Lung (tissue), 11 donors: ENCODE measurements at regions not wholly inside any gene's neighbourhood (a gene's known extent, or its start where the extent isn't known, plus 50 kb on each side); places are given as distances from the start of the nearest gene placed in this dataset.

Experiments used
- ATAC-seq: fragments of 200-7000 bp; cut with Tn5 transposase; one replicate; pipeline ENCODE4 v1.9.1; 2020; ENCODE audit warnings: moderate number of reproducible peaks; ENCODE audit not compliant: insufficient read depth, low FRiP score
- DNase-seq, 3 donors: peaks; one replicate each; pipeline ENCODE4 v3.0.0-alpha.2; 2013 to 2017
- H3K27ac ChIP-seq, 2 donors: one replicate each; pipeline ENCODE4 v1.5.1; 2013; ENCODE audit warnings: mild to moderate bottlenecking in 2 of 2, moderate library complexity in 2 of 2, control low read depth in 1 of 2, inconsistent platforms in 1 of 2, low read depth in 1 of 2, low read length in 1 of 2
- H3K27me3 ChIP-seq, 3 donors: one replicate each; pipeline ENCODE4 v1.5.1; 2013; ENCODE audit warnings: low read length in 2 of 3; ENCODE audit not compliant: control insufficient read depth in 3 of 3, insufficient read depth in 3 of 3
- H3K36me3 ChIP-seq, 4 donors: one replicate each; pipeline ENCODE4 v1.5.1; 2013; ENCODE audit warnings: low read length in 4 of 4, mild to moderate bottlenecking in 1 of 4, moderate library complexity in 1 of 4; ENCODE audit not compliant: control insufficient read depth in 4 of 4, insufficient read depth in 4 of 4
- H3K4me1 ChIP-seq, 5 donors: one replicate each; pipeline ENCODE4 v1.5.1; 2013; ENCODE audit warnings: low read length in 5 of 5, mild to moderate bottlenecking in 2 of 5, moderate library complexity in 1 of 5; ENCODE audit not compliant: control insufficient read depth in 5 of 5, insufficient read depth in 5 of 5
- H3K4me3 ChIP-seq: one replicate; pipeline ENCODE4 v1.5.1; 2013; ENCODE audit warnings: mild to moderate bottlenecking, control low read depth, moderate library complexity
- H3K9ac ChIP-seq, 2 donors: one replicate each; pipeline ENCODE4 v1.5.1; 2013; ENCODE audit warnings: low read length in 2 of 2, control low read depth in 1 of 2; ENCODE audit not compliant: insufficient read depth in 1 of 2
- H3K9me3 ChIP-seq, 4 donors: one replicate each; pipeline ENCODE4 v1.5.1; 2013; ENCODE audit warnings: low read length in 3 of 4, mild to moderate bottlenecking in 1 of 4, moderate library complexity in 1 of 4; ENCODE audit not compliant: control insufficient read depth in 4 of 4, insufficient read depth in 3 of 4
- CTCF ChIP-seq: IDR thresholded peaks from 2 replicates; pipeline ENCODE4 v1.5.1; 2012; ENCODE audit warnings: mild to moderate bottlenecking; ENCODE audit errors: control extremely low read depth, extremely low read depth
- WGBS, 2 donors: extraction: QIAGEN DNeasy Blood & Tissue Kit; methylation state at CpG; one replicate each; pipeline ENCODE4 v1.1.7; 2013; 5-methylcytosine and 5-hydroxymethylcytosine counted together
- donor health status: control.
- donor health status: control.
- donor health status: Bipolar disorder and iron deficiency.
- donor health status: healthy.
- donor health status: DM: yes; HTN: yes; CAD: no.

GRCh38 chr16:65958086-65958485 is 408.4 kb upstream of the CDH5 start:
- WGBS, 2 donors, result 53 to 69% methylated on average over 3 of the region's 3 CpGs
- DNase-seq, result no peak
- Histone ChIP-seq H3K36me3 (no peaks in the 10 kb centered on the region), H3K4me1 (peaks cover 0 to 23% (median 6%) of the 10 kb centered on the region in 5 donors), H3K4me3 (no peak overlapping the region), H3K27ac (no peak overlapping the region), H3K9ac (no peak overlapping the region), H3K27me3 (no peaks in the 10 kb centered on the region), H3K9me3 (peaks cover 0 to 2% (median 0%) of the 10 kb centered on the region in 4 donors)
- TF ChIP-seq CTCF, result no peak
- ATAC-seq, result no peak

- DNase-seq (no peak), ATAC-seq (no peak)
- no peak overlapping the region for H3K4me3 ChIP-seq
- H3K9me3 ChIP-seq, result no peaks in the 10 kb centered on the region
- H3K27me3 ChIP-seq, result no peaks in the 10 kb centered on the region
- no peak overlapping the region for H3K27ac ChIP-seq
- no peak for TF ChIP-seq CTCF
- H3K36me3 ChIP-seq, result no peaks in the 10 kb centered on the region
- WGBS, 2 donors, result 82 to 83% methylated on average over 1 of the region's 1 CpG
- peaks cover 0 to 23% (median 6%) of the 10 kb centered on the region in 5 donors for H3K4me1 ChIP-seq
- no peak overlapping the region for H3K9ac ChIP-seq
These were observed 410.4 kb upstream of the CDH5 start for GRCh38 chr16:65956100-65956499.

GRCh38 chr16:65954446-65954845 is 412.0 kb upstream of the CDH5 start:
- Histone ChIP-seq H3K4me1 (peaks cover 0 to 8% (median 3%) of the 10 kb centered on the region in 5 donors), H3K27ac (no peak overlapping the region), H3K36me3 (no peaks in the 10 kb centered on the region), H3K9me3 (no peaks in the 10 kb centered on the region), H3K9ac (no peak overlapping the region), H3K27me3 (no peaks in the 10 kb centered on the region), H3K4me3 (no peak overlapping the region)
- DNase-seq, result no peak
- WGBS, 2 donors, result 93 to 96% methylated on average over 2 of the region's 2 CpGs
- ATAC-seq, result no peak
- no peak for TF ChIP-seq CTCF

DNA sequence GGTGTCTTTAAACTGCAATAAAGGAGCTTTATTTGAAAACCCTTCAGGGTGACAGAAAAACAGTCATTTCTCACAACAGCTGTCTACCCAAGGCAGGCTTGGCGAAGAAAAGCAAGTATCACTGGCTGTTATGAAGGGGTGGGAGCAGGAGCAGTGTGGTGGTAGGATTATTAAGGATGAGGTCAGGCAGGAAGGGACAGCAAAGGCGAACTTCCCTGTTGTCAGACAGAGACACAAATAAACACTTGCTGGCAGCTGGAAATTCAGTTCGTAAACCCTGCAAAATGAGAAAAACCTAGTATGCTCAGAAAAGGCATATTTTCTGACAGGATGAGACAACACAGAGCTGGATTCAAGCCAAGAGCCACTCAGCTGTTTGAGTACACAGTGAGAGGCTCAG is 416.3 kb upstream of the CDH5 start:
- Histone ChIP-seq H3K36me3 (no peaks in the 10 kb centered on the region), H3K27ac (no peak overlapping the region), H3K27me3 (no peaks in the 10 kb centered on the region), H3K4me3 (no peak overlapping the region), H3K9ac (no peak overlapping the region), H3K9me3 (no peaks in the 10 kb centered on the region), H3K4me1 (no peaks in the 10 kb centered on the region)
- peak in 1 of 3 donors; percentile 58 for DNase-seq
- ATAC-seq, result no peak
- WGBS, 2 donors, result 63 to 64% methylated on average over 3 of the region's 3 CpGs
- no peak for TF ChIP-seq CTCF
